ENCODE measurements at regions not wholly inside any gene's neighbourhood (a gene's known extent, or its start where the extent isn't known, plus 50 kb on each side); places are given as distances from the start of the nearest gene placed in this dataset.

- H3K9me3 ChIP-seq: no peaks in the 10 kb centered on the region
- H3K27me3 Mint-ChIP-seq (ENCODE audit: insufficient read depth, unreplicated experiment): no peaks in the 10 kb centered on the region
- TF ChIP-seq CTCF (IDR thresholded peaks at IDR 0.05; ENCODE audit: insufficient read depth in 1 of 2, low read depth in 1 of 2, low read length in 1 of 2, severe bottlenecking in 1 of 2, unreplicated experiment in 1 of 2): no peak
- intact Hi-C loops (cut with micrococcal nuclease; ENCODE audit: unreplicated experiment): no loop called here
- ChIA-PET CTCF (no interaction called here), POLR2A (no interaction called here)
- BruUV-seq (replicated peaks): no TSS peak
- H3K4me1 Mint-ChIP-seq (ENCODE audit: low read depth, unreplicated experiment): peaks cover 8% of the 10 kb centered on the region
- DNase-seq: no peak
- H3K27ac Mint-ChIP-seq (ENCODE audit: unreplicated experiment): no peak overlapping the region
- no peaks in the 10 kb centered on the region for H3K27me3 ChIP-seq (replicated peaks; ENCODE audit: control insufficient read depth, insufficient read depth, low read length)
- 0 out of 2 replicates have a peak, but pooled peaks cover 3% of the 10 kb centered on the region for H3K4me1 ChIP-seq
- H3K4me3 ChIP-seq (ENCODE audit: low read depth, low read length): no peak overlapping the region
- no peaks in the 10 kb centered on the region for H3K36me3 Mint-ChIP-seq (ENCODE audit: insufficient read depth, unreplicated experiment)
- no peaks in the 10 kb centered on the region for H3K9me3 Mint-ChIP-seq (ENCODE audit: unreplicated experiment)
- no peak overlapping the region for H3K4me3 Mint-ChIP-seq (ENCODE audit: unreplicated experiment)
- no peaks in the 10 kb centered on the region for H3K36me3 ChIP-seq (ENCODE audit: control insufficient read depth, insufficient read depth, low read length)
Measured at GRCh38 chr4:1571165-1572009, 112.7 kb downstream of the FAM53A start.

GRCh38 chr4:1570291-1571164, 113.6 kb downstream of the FAM53A start:
- no peaks in the 10 kb centered on the region for H3K9me3 Mint-ChIP-seq (ENCODE audit: unreplicated experiment)
- no peak for DNase-seq
- Histone ChIP-seq H3K27me3 (replicated peaks; ENCODE audit: control insufficient read depth, insufficient read depth, low read length) (no peaks in the 10 kb centered on the region), H3K36me3 (ENCODE audit: control insufficient read depth, insufficient read depth, low read length) (no peaks in the 10 kb centered on the region), H3K4me3 (ENCODE audit: low read depth, low read length) (no peak overlapping the region), H3K4me1 (0 out of 2 replicates have a peak, but pooled peaks cover 3% of the 10 kb centered on the region), H3K9me3 (no peaks in the 10 kb centered on the region)
- no peaks in the 10 kb centered on the region for H3K27me3 Mint-ChIP-seq (ENCODE audit: insufficient read depth, unreplicated experiment)
- ChIA-PET CTCF (no interaction called here), POLR2A (no interaction called here)
- peaks cover 8% of the 10 kb centered on the region for H3K4me1 Mint-ChIP-seq (ENCODE audit: low read depth, unreplicated experiment)
- intact Hi-C loops (cut with micrococcal nuclease; ENCODE audit: unreplicated experiment): no loop called here
- no peak overlapping the region for H3K4me3 Mint-ChIP-seq (ENCODE audit: unreplicated experiment)
- H3K27ac Mint-ChIP-seq (ENCODE audit: unreplicated experiment): no peak overlapping the region
- no peaks in the 10 kb centered on the region for H3K36me3 Mint-ChIP-seq (ENCODE audit: insufficient read depth, unreplicated experiment)
- no peak for TF ChIP-seq CTCF (IDR thresholded peaks at IDR 0.05; ENCODE audit: insufficient read depth in 1 of 2, low read depth in 1 of 2, low read length in 1 of 2, severe bottlenecking in 1 of 2, unreplicated experiment in 1 of 2)
- no TSS peak for BruUV-seq (replicated peaks)

GRCh38 chr4:1569461-1570151, 114.5 kb downstream of the FAM53A start:
- no peak for TF ChIP-seq CTCF (IDR thresholded peaks at IDR 0.05; ENCODE audit: insufficient read depth in 1 of 2, low read depth in 1 of 2, low read length in 1 of 2, severe bottlenecking in 1 of 2, unreplicated experiment in 1 of 2)
- BruUV-seq (replicated peaks): no TSS peak
- CTCF ChIA-PET: no interaction called here

More at GRCh38 chr4:1569461-1570151, 114.5 kb downstream of the FAM53A start:
- no peaks in the 10 kb centered on the region for H3K36me3 Mint-ChIP-seq (ENCODE audit: insufficient read depth, unreplicated experiment)
- POLR2A ChIA-PET: no interaction called here
- Histone ChIP-seq H3K9me3 (no peaks in the 10 kb centered on the region), H3K4me1 (0 out of 2 replicates have a peak, but pooled peaks cover 3% of the 10 kb centered on the region), H3K4me3 (ENCODE audit: low read depth, low read length) (no peak overlapping the region), H3K27me3 (replicated peaks; ENCODE audit: control insufficient read depth, insufficient read depth, low read length) (no peaks in the 10 kb centered on the region), H3K36me3 (ENCODE audit: control insufficient read depth, insufficient read depth, low read length) (no peaks in the 10 kb centered on the region)
- intact Hi-C loops (cut with micrococcal nuclease; ENCODE audit: unreplicated experiment): no loop called here
- no peak overlapping the region for H3K4me3 Mint-ChIP-seq (ENCODE audit: unreplicated experiment)
- no peaks in the 10 kb centered on the region for H3K9me3 Mint-ChIP-seq (ENCODE audit: unreplicated experiment)
- no peak for DNase-seq
- peaks cover 8% of the 10 kb centered on the region for H3K4me1 Mint-ChIP-seq (ENCODE audit: low read depth, unreplicated experiment)
- H3K27ac Mint-ChIP-seq (ENCODE audit: unreplicated experiment): no peak overlapping the region
- no peaks in the 10 kb centered on the region for H3K27me3 Mint-ChIP-seq (ENCODE audit: insufficient read depth, unreplicated experiment)

Data from Caco-2 (cell line).